ENCODE measurements at regions not wholly inside any gene's neighbourhood (a gene's known extent, or its start where the extent isn't known, plus 50 kb on each side); places are given as distances from the start of the nearest gene placed in this dataset.

DNA sequence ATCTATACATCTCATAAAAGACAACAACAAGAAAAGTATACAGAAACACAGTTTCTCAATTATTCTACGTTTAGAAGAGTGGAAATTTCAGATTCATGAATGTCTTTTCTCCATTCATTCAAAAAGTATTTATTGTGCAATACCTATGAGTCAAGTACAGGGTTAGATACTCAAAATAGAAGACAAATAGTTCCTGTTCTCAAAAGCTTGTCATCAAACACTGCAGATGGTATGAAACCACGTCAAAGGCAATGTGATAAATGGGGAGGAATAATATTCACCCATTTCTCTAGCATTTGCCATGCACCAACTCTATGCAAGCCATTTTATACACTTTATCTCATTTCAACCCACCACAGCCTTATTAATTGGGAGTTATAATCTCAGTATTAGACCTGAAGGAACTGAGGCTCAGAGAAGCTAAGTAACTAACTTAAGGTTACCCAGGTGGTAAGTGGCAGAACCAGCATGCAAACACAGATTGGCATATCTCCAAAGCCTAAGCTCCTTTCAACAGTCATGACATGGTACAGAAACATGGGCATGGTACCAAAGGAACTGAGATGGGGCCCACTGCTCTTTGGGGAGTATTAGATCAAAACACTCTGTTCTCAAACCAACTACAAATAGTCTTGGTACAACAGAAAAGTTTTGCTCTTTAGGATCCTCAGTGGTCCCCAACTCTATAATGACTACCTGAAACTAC is 67.2 kb upstream of the NPAS2 start:
- Mint-ChIP-seq H3K36me3 (ENCODE audit: low read depth, unreplicated experiment) (no peaks in the 10 kb centered on the region), H3K27me3 (ENCODE audit: low read depth, unreplicated experiment) (peaks cover 10% of the 10 kb centered on the region), H3K4me1 (ENCODE audit: low read depth, unreplicated experiment) (peaks cover 17% of the 10 kb centered on the region), H3K4me3 (ENCODE audit: unreplicated experiment) (no peak overlapping the region), H3K9me3 (ENCODE audit: unreplicated experiment) (peaks cover 3% of the 10 kb centered on the region), H3K27ac (ENCODE audit: unreplicated experiment) (no peak overlapping the region)
- peaks cover 3% of the 10 kb centered on the region for H3K9me3 ChIP-seq (ENCODE audit: insufficient read depth, low read depth, low read length)
- DNase-seq (ENCODE audit: low read depth) (peak; percentile 93), FAIRE-seq (peak; percentile 56)
- H3K4me2 ChIP-seq (ENCODE audit: low read length), result peak overlapping the region; percentile 73
- no peaks in the 10 kb centered on the region for H3K79me2 ChIP-seq (ENCODE audit: insufficient read depth, low read length)
- peaks cover 39% of the 10 kb centered on the region for H3K4me1 ChIP-seq (ENCODE audit: insufficient read depth, low read length)
- H3K27me3 ChIP-seq (ENCODE audit: insufficient read depth, low read length), result no peaks in the 10 kb centered on the region
- TF ChIP-seq, protein P1, sequence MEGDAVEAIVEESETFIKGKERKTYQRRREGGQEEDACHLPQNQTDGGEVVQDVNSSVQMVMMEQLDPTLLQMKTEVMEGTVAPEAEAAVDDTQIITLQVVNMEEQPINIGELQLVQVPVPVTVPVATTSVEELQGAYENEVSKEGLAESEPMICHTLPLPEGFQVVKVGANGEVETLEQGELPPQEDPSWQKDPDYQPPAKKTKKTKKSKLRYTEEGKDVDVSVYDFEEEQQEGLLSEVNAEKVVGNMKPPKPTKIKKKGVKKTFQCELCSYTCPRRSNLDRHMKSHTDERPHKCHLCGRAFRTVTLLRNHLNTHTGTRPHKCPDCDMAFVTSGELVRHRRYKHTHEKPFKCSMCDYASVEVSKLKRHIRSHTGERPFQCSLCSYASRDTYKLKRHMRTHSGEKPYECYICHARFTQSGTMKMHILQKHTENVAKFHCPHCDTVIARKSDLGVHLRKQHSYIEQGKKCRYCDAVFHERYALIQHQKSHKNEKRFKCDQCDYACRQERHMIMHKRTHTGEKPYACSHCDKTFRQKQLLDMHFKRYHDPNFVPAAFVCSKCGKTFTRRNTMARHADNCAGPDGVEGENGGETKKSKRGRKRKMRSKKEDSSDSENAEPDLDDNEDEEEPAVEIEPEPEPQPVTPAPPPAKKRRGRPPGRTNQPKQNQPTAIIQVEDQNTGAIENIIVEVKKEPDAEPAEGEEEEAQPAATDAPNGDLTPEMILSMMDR (IDR thresholded peaks at IDR 0.05; ENCODE audit: insufficient read depth, low read depth, low read length), result no peak
- no peak for TF ChIP-seq EZH2 (IDR thresholded peaks at IDR 0.05; ENCODE audit: insufficient read depth, low read length)
- no peak overlapping the region for H2AFZ ChIP-seq (ENCODE audit: low read depth, low read length)
- no peaks in the 10 kb centered on the region for H4K20me1 ChIP-seq (ENCODE audit: insufficient read depth, low read length)
- peak overlapping the region; percentile 73 for H3K27ac ChIP-seq (ENCODE audit: low read depth, low read length)
- H3K9ac ChIP-seq (ENCODE audit: low read length), result peak overlapping the region; percentile 61
- no peak overlapping the region for H3K4me3 ChIP-seq (ENCODE audit: insufficient read depth, low read depth, low read length)
- H3K36me3 ChIP-seq (ENCODE audit: insufficient read depth, low read length), result no peaks in the 10 kb centered on the region

GRCh38 chr2:100753444-100753843 is 66.5 kb upstream of the NPAS2 start:
- H3K4me3 ChIP-seq (ENCODE audit: insufficient read depth, low read depth, low read length), result no peak overlapping the region
- peak overlapping the region; percentile 73 for H3K4me2 ChIP-seq (ENCODE audit: low read length)
- no peaks in the 10 kb centered on the region for H3K27me3 ChIP-seq (ENCODE audit: insufficient read depth, low read length)
- Mint-ChIP-seq H3K4me1 (ENCODE audit: low read depth, unreplicated experiment) (peaks cover 14% of the 10 kb centered on the region), H3K27me3 (ENCODE audit: low read depth, unreplicated experiment) (peaks cover 8% of the 10 kb centered on the region), H3K9me3 (ENCODE audit: unreplicated experiment) (peaks cover 3% of the 10 kb centered on the region), H3K4me3 (ENCODE audit: unreplicated experiment) (no peak overlapping the region), H3K36me3 (ENCODE audit: low read depth, unreplicated experiment) (no peaks in the 10 kb centered on the region), H3K27ac (ENCODE audit: unreplicated experiment) (no peak overlapping the region)
- no peak overlapping the region for H3K27ac ChIP-seq (ENCODE audit: low read depth, low read length)
- FAIRE-seq (no peak), DNase-seq (ENCODE audit: low read depth) (no peak)
- no peaks in the 10 kb centered on the region for H3K36me3 ChIP-seq (ENCODE audit: insufficient read depth, low read length)
- H3K4me1 ChIP-seq (ENCODE audit: insufficient read depth, low read length), result peaks cover 36% of the 10 kb centered on the region
- no peak overlapping the region for H3K9ac ChIP-seq (ENCODE audit: low read length)
- H3K79me2 ChIP-seq (ENCODE audit: insufficient read depth, low read length), result no peaks in the 10 kb centered on the region
- H2AFZ ChIP-seq (ENCODE audit: low read depth, low read length), result no peak overlapping the region
- no peaks in the 10 kb centered on the region for H4K20me1 ChIP-seq (ENCODE audit: insufficient read depth, low read length)
- peaks cover 3% of the 10 kb centered on the region for H3K9me3 ChIP-seq (ENCODE audit: insufficient read depth, low read depth, low read length)
- TF ChIP-seq, protein P1 (IDR thresholded peaks at IDR 0.05; ENCODE audit: insufficient read depth, low read depth, low read length), result no peak
- no peak for TF ChIP-seq EZH2 (IDR thresholded peaks at IDR 0.05; ENCODE audit: insufficient read depth, low read length)

DNA sequence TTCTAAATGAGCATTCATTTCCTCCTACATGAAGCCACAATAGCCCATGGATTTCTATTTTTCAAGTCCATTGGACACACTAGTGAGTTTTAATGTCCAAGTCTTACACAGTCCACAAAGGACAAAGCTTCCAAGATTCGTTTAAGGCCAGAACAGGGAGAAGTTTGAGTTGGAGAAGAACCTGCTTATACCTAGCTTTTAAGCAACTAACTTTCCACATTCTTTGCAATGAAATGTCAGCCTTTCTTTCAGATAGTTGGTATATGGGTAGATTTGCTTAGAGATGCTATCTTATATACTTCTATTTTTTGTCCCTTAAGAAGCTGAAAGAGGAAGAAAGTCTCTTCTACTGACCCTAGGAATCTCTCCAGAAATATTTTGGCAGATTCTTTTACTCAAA is 66.1 kb upstream of the NPAS2 start:
- H3K9me3 ChIP-seq (ENCODE audit: insufficient read depth, low read depth, low read length), result peaks cover 3% of the 10 kb centered on the region
- no peaks in the 10 kb centered on the region for H3K79me2 ChIP-seq (ENCODE audit: insufficient read depth, low read length)
- H3K27me3 ChIP-seq (ENCODE audit: insufficient read depth, low read length), result no peaks in the 10 kb centered on the region
- no peak overlapping the region for H2AFZ ChIP-seq (ENCODE audit: low read depth, low read length)
- no peaks in the 10 kb centered on the region for H4K20me1 ChIP-seq (ENCODE audit: insufficient read depth, low read length)
- no peak overlapping the region for H3K27ac ChIP-seq (ENCODE audit: low read depth, low read length)
- no peaks in the 10 kb centered on the region for H3K36me3 Mint-ChIP-seq (ENCODE audit: low read depth, unreplicated experiment)
- H3K36me3 ChIP-seq (ENCODE audit: insufficient read depth, low read length), result no peaks in the 10 kb centered on the region
- no peak overlapping the region for H3K9ac ChIP-seq (ENCODE audit: low read length)
- DNase-seq (ENCODE audit: low read depth) (no peak), FAIRE-seq (no peak)
- no peak for TF ChIP-seq EZH2 (IDR thresholded peaks at IDR 0.05; ENCODE audit: insufficient read depth, low read length)
- TF ChIP-seq, protein P1 (IDR thresholded peaks at IDR 0.05; ENCODE audit: insufficient read depth, low read depth, low read length), result no peak
- no peak overlapping the region for H3K4me3 Mint-ChIP-seq (ENCODE audit: unreplicated experiment)
- H3K4me2 ChIP-seq (ENCODE audit: low read length), result no peak overlapping the region
- peaks cover 35% of the 10 kb centered on the region for H3K4me1 ChIP-seq (ENCODE audit: insufficient read depth, low read length)
- no peak overlapping the region for H3K27ac Mint-ChIP-seq (ENCODE audit: unreplicated experiment)
- peaks cover 7% of the 10 kb centered on the region for H3K27me3 Mint-ChIP-seq (ENCODE audit: low read depth, unreplicated experiment)
- H3K9me3 Mint-ChIP-seq (ENCODE audit: unreplicated experiment), result peaks cover 3% of the 10 kb centered on the region
- H3K4me1 Mint-ChIP-seq (ENCODE audit: low read depth, unreplicated experiment), result peaks cover 15% of the 10 kb centered on the region
- H3K4me3 ChIP-seq (ENCODE audit: insufficient read depth, low read depth, low read length), result no peak overlapping the region
